GM18520 (cell line): ENCODE measurements at regions not wholly inside any gene's neighbourhood (a gene's known extent, or its start where the extent isn't known, plus 50 kb on each side); places are given as distances from the start of the nearest gene placed in this dataset.
A peak's percentile ranks its signal among the peaks of the same experiment; 100 is the strongest.
"Not testable (repeated sequence)": the region's sequence is repeated elsewhere in the genome, so short reads cannot be mapped to it uniquely, and the experiment has no call there.

ENCODE experiments used
- ATAC-seq: cut with Tn5 transposase; IDR thresholded peaks from one replicate; pipeline ENCODE4 v1.9.1; 2021; ENCODE audit not compliant: unreplicated experiment

DNA sequence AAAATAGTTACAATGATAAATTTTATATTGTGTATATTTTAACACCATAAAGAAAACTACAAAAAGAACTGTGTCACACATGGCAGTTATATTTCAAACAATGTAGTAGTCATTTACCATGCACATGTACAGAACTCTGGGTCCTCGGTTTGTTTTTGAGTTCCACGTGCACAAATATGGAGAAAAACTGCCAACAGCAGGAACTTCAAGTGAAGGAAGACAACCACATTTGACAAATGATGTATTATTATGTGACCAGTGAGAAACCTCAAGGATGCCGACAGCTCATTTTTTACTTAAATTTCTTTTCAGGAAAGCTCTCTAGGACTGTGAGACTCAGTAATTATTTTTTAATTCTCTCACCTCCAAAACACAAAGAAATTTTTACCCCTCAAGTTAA lies 244.2 kb upstream of the USP15 start:
- ATAC-seq, result no peak

DNA sequence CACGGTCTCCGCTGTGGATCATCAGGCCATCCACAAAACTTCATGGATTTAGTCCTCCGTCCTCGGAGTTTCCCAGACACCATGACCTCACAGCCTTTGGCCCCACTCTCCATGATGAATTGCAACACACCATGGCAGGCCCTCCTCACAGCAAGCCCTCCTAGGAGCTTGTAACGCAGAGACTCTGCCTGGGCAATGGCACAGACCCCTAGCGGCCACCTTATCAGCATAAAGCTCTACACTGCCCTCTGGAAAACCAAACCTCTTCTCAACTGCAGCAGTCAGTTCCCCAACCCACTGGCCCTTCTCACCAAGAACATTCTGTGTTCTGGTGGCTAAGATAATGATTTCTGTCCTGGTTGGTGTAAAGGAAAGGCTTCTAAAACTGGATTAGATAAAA lies 238.4 kb upstream of the USP15 start:
- no peak for ATAC-seq

DNA sequence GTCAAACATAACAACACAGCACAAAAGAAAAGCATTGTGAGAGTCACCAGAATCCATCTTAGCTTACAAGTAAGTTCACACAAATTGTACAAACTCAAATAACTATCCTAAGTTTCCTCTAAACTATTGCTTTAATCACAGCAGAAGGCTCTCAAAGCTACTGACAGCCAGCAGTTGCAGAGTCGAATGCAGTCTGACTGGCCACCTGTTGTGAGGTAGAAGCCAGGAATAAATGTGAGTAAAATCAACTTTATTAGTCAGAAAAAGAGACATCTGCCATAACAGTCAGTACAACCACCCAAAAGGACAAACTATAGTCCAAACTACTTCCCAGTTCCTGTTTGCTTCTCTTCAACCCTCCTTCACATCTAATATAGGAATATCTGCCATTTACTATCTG lies 231.7 kb upstream of the USP15 start:
- no peak for ATAC-seq

DNA sequence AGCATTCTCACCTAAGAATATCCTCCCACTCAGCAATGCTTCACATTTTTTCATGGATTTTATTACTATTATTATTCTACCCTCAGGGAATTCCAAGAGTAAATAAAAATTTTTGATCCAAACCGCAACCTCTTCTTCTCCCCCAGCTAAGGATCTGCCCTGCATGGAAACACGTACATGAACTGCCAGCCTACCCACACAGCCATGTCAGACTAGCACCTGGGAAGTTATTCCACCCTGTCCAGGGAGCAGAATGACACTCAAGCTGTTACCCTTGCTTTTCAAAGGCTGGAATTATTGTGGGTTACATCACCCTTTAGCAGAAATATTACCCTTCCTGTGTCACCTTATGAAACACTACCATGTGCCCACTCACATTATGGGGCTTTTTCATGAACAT lies 227.3 kb upstream of the USP15 start:
- ATAC-seq, result no peak

DNA sequence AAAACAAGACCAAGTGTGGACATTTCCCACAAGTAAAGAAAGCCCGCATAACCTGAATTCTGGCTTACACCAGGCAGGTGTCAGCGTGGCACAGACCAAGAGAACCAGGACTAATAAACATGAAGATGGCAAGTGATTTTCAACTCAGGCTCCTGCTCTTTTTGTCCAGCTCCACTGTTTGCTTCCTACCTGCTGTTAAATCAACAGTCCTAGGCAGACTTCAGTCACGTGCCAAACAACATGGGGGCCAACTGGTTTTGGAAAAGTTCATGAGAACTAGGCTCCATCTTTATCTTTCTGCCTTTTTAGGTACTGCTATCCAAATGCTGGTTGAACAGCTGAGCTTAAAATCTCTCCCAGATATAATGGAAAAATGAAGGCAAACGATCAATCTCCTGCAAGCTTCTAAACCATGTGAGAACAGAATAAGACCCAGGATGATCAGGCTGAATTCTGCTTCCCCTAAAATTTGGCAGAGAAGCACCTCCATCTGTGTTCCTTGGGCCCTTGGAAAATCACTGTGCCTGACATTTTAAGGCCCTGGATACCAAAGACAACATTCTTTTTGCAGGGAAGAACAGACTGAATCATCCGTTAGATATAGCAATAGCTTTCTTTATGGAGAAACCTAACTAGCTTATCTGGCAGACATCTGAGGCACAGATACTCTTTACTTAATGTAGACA lies 215.6 kb upstream of the USP15 start:
- no peak for ATAC-seq

DNA sequence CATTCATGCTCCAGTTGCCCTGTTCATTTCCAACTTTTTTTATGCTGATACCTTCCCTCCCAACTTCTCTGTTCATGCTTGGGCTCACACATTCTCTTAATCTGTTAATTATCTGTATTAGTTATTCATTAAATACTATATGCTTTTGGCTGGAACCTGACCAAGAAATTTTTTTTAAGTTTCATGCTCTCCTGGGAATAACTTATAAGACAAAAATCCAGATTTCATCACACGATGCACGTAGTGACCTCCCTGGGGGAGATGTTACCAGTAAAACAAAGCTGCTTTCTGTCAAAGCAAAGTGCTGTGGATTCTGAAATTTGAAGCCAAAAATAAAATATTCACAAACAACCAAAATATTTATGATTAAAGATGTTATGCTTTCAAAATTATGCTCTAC lies 215.0 kb upstream of the USP15 start:
- ATAC-seq, result no peak

DNA sequence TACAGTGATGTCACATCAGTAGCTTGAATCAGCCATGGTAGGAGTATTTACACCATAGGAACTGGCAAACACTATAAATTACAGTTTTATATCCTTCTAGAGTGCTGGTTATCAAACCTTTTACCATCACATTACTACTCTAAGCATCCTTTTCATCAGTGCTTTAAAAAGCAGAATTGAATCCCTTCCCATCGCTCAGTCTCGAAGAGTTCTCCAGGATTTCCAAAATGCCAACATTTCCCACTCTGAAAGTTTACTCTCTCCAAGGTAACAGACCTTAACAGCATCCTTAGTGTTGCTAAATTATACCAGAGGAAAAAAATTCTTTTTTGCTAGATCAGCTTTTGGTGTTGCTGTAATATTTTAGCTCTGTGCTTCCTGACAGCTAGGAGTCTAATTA lies 209.4 kb upstream of the USP15 start:
- no peak for ATAC-seq

DNA sequence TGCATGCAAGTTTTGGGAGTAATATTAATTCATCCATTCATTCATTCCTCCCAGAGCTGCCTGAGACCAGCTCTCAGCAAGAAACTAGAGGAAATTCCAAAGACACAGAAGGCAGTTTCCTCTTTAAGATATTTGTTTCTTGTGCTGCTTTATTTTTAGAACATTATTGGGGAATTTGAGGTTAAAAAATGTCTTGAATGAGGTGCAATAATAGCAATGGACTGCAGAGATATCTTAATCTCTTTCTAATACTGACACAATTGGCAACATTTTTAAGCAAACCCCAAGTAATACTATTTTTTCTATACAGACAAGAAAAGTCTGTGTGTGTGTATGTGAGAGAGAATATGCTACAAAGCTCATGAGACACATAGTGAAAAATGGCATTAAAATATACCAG lies 190.2 kb upstream of the USP15 start:
- no peak for ATAC-seq

DNA sequence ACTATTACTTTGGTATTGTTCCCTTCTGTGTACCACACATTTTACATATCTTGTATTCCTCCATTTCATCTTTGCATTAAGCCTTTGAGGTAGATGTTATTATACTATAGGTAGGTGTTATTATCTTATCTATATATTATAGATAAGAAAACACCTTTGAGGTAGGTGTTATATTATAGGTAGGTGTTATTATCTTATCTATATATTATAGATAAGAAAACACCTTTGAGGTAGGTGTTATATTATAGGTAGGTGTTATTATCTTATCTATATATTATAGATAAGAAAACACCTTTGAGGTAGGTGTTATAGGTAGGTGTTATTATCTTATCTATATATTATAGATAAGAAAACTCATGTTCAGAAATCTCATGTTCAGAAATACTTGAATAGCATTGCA lies 187.0 kb upstream of the USP15 start:
- ATAC-seq, result not testable (repeated sequence)

DNA sequence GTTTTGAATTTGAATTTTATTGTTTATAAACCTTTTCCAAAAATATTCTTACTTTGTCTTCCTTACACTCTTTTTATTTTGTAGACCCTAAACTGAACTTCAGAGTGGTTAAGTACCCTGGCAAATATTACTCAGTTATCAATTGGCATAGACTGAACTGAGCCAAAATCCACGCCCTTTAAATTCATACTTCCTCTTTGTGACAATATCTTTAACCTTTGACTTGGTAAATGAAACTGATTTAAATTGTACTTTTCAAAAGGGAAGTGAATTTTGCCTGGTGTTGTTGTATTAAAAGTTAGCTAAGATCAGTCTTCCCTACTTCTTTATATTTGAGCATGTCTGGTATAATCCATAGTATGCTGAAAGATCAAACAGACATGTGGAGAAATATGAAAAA lies 184.3 kb upstream of the USP15 start:
- no peak for ATAC-seq

DNA sequence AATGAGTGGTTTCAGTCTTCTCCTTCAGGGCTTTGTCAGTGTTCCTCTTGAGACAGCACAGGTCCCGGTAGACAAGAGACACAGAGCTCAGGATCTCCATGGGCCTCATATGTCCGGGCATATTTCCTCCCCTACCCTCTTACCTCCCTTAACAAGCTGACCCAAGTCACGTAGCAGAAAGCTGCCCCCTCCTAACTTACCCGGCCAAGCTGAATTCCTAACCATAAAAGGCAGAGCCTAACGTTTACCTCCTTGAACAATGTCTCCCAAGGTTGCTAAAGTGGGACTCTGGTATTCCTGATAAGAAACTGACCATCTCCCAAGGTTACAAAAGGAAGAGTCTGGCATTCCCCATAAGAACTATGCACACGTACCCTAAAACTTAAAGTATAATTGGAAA lies 182.2 kb upstream of the USP15 start:
- ATAC-seq, result no peak

DNA sequence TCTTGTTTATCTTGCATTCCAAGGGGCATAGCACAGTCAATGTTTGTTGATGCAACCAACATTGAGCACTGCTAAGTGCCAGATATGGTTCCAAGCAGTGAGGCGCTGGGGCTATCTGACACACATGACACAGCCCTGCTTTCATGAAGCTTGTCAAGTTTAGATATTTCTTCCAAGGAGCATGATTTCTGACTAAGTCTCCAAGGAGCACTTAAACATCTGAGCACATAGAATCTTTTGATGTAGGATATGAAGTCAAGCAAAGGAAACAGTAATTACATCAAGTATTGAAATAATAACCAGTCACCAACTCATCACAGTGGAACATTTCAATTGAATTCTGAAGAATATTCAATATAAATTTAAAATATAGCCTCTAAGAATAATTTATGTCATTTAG lies 177.8 kb upstream of the USP15 start:
- no peak for ATAC-seq

DNA sequence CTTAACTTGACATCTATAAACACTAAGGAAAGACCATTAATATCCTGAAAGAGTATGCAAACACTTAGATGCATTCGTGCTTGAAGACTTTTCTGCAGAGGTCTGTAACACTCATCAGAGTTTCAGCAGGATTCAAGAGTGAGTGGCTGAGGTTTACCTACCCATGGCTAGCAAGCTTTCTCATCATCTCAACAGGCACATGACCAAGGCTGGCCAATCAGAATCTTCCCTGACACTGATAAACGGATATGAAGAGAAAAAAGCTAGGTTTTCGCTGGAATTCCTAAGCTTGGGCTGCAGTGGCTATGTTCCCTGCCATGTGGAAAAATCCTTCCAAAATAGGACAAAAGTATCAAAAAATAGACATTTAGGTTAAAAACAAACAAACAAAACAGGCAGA lies 162.1 kb upstream of the USP15 start:
- ATAC-seq, result no peak

DNA sequence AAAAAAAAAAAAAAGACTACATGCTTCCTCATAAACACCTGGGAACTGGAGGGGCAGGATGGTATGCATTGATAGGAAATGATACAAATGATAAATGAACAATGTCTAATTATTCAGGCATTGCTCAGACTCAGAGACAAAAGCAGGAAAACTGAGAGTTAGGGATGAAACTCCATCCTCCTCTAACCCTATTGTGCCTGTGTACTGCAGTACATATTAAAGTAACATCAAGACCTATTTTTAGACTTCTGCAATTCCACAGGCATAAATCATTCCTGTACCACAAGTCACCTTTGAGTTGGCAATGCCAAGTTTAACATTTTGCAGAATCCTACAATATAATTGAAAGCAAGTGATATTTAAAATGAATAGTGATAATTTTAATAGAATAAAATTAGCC lies 156.5 kb upstream of the USP15 start:
- no peak for ATAC-seq

DNA sequence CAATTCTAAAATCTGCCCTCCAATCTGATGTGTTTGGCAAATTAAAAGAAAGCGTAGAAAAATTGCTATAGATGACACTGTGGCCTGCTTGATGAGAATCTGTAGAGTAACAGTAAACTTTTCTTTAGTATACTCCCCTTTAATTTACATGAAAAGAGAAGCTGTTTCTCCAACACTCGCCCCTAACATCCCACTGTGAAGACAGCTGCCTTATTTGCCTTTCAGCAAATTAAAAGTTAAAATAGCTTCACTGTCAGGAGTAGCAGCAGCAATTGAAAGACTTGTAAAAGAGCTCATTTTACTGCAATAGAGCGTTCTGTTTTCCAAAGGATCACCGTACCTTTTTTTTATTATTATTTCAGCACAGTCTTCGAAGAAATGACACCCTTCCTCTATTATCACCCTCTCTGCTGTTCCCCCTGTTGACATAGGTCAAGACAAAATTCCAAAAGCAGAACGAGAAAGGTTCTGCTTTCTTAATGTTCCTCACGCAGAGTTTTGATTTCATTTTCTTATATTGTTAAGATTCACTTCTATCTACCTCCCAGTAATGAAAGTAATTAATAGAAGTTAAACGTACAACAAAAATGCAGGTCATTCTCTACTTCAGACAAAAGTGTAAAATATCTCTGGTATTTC lies 153.5 kb upstream of the USP15 start:
- ATAC-seq, result no peak

DNA sequence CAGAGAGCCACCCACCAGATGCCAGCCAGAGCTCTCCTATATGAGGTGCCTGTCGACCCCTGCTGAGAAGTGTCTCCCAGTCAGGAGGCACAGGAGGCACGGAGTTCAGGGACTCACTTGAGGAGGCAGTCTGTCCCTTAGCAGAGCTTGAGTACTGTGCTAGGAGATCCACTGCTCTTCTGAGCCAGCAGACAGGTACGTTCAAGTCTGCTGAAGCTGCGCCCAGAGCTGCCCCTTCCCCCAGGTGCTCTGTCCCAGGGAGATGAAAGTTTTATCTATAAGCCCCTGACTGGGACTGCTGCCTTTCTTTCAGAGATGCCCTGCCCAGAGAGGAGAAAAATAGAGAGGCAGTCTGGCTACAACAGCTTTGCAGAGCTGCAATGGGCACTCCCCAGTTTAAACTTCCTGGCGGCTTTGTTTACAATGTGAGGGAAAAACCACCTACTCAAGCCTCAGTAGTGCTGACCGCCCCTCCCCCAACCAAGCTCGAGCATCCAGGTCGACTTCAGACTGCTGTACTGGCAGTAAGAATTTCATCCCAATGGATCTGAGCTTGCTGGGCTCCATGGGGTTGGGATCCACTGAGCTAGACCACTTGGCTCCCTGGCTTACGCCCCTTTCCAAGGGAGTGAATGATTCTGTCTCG lies 146.7 kb upstream of the USP15 start:
- ATAC-seq, result no peak

DNA sequence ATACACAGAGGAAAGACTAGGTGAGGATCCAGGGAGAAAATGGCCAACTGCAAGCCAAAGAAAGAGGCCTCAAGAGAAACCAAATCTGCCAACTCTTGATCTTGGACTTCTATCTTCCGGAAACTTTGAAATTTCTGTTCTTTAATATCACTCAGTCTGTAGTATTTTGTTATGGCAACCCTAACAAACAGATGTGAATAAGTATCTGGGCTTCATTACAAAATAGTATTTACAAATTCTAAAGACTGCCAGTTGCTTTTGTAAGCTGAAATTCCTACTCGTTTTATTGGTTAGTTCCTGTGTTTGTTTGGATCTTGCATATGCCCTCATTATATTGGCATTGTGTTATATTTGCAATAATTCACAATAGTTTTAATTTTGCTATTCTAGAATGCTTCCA lies 143.2 kb upstream of the USP15 start:
- no peak for ATAC-seq

DNA sequence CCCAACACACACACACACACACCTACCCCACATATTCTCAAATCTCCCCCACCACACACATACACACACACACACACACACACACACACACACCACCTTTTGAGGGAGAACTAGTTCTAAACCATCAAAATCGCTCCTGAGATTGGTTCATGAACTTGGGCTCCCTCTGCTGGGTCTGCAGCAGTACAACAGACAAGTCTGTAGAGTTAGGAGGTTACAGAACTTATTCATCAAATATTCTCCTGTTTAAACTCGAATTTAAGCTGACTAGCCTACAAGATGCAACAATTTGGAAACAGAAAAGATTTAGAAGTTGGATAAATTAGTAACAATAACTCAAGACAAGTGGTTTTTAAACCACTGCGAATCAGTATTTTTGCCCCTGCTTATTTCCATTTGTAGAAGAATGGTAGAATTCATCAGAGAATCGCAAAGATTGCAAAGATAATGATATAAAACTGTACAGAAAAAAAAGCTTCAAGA lies 136.4 kb upstream of the USP15 start:
- peak; percentile 76 for ATAC-seq

DNA sequence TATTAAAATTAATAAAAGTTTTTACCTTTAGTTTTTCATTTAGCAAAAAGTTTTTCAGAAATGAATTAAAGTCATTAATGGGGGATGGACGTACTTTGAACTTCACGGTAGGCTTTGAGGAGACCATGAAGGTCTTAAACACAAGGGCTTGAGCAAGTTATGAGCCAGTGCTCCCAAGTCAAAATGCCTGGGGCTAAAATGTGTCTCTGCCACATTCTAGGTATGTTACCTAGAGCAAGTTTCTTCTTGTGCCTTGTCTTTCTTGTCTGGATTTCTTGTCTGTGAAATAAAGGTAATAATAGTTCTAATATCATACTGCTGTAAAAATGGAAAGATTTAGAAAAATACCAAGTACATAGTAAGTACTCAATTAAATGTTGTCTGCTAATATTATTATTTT lies 132.7 kb upstream of the USP15 start:
- ATAC-seq, result no peak

DNA sequence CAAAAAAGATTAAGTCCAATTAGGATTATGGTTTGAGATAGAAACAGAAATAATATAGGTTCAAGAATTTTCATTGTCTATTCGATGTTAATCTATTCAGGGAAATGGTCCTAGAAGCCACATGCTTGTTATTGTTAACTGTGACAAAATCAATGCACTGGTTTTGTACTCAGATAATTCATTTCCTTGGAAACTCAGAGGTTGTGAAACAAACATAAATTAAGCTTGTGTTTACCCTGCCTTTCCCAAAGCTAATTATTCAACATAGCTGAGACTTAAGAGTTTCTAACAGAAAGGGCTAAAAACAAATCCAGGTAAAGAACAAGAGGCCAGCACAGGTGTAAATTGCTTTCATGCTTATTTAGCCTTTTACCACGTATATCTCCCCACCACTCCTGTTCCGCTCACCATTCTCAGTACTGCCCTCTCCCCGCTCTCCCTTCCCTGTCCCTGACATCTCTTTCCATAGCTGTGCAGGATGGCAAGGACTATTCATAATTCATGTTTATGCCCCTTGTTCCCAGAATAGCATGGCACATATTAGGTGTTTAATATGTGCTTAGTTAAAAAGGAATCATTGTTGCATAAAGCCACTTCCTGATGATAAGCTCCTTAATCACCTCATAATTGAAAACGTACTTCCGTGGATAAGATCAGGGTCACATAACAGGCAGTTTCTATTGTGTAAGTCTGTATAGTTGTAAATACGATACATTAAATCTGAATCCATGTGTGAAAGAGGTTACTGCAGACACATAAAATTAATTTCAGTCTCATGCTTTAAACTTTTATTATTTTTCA lies 131.8 kb upstream of the USP15 start:
- ATAC-seq, result no peak

DNA sequence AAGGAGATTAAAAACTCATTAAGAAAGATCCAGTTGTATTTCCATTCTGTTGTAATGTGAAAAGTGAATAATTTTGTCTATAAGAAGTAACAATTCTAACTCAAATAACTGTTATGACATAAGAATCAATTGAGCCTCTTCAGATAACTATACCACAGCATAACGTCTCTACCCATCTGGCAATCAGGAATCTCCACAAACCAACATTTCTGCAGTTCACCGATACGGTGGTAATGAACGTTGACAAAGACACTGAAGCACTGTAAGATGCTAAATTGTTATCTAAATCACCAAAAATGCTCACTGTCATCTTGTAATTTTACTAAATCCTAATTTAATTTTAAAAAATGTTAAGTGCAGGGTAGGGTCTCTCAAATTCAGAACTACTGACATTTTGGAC lies 130.9 kb upstream of the USP15 start:
- ATAC-seq, result no peak

DNA sequence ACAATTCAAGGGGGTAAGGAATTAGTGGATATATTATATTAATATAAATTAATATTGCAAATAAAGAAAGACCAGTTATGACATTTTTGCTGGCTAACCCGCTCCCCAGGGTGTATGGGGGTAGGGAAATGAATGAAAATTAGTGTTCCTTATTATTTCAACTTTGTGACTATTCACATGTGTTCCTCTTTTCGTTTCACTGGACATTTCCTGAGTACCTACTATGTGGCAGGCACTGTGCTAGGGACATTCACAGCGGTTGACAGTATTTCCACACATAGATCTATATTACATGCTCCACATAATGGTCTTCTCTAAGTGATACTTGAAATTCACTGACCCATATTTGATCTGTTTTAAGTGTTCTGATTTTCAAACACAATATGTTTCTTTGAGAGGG lies 129.8 kb upstream of the USP15 start:
- no peak for ATAC-seq
